ENCODE measurements at regions not wholly inside any gene's neighbourhood (a gene's known extent, or its start where the extent isn't known, plus 50 kb on each side); places are given as distances from the start of the nearest gene placed in this dataset.

GRCh38 chr16:9406038-9406712 is 314.7 kb downstream of the HAPSTR1 start:
- H3K9me3 ChIP-seq (ENCODE audit: control insufficient read depth in 2 of 2, low read length in 2 of 2) = no peaks in the 10 kb centered on the region
- H3K4me3 ChIP-seq (ENCODE audit: low read depth, low read length) = no peak overlapping the region
- no peaks in the 10 kb centered on the region for H3K27me3 Mint-ChIP-seq
- H3K27me3 ChIP-seq (ENCODE audit: control insufficient read depth, insufficient read depth, low read length) = no peaks in the 10 kb centered on the region
- no peaks in the 10 kb centered on the region for H3K4me1 ChIP-seq (ENCODE audit: control insufficient read depth, insufficient read depth, low read length, poor library complexity, severe bottlenecking)
- H3K27ac Mint-ChIP-seq = no peak overlapping the region
- no peaks in the 10 kb centered on the region for H3K36me3 Mint-ChIP-seq
- H3K9me3 Mint-ChIP-seq = peaks cover 0 to 2% (median 0%) of the 10 kb centered on the region in 7 donors
- no peak overlapping the region for H3K4me3 Mint-ChIP-seq
- H3K4me1 Mint-ChIP-seq = no peaks in the 10 kb centered on the region
- no peaks in the 10 kb centered on the region for H3K36me3 ChIP-seq (ENCODE audit: control insufficient read depth, insufficient read depth, low read length)
- ATAC-seq (ENCODE audit: low read depth in 2 of 2) = no peak
- no peak overlapping the region for H3K27ac ChIP-seq (ENCODE audit: insufficient read depth, low read length, poor library complexity, severe bottlenecking)
- no peak for DNase-seq

- Histone ChIP-seq H3K36me3 (ENCODE audit: control insufficient read depth, insufficient read depth, low read length) (no peaks in the 10 kb centered on the region), H3K27ac (ENCODE audit: insufficient read depth, low read length, poor library complexity, severe bottlenecking) (no peak overlapping the region), H3K9me3 (ENCODE audit: control insufficient read depth in 2 of 2, low read length in 2 of 2) (no peaks in the 10 kb centered on the region), H3K27me3 (ENCODE audit: control insufficient read depth, insufficient read depth, low read length) (no peaks in the 10 kb centered on the region), H3K4me3 (ENCODE audit: low read depth, low read length) (no peak overlapping the region), H3K4me1 (ENCODE audit: control insufficient read depth, insufficient read depth, low read length, poor library complexity, severe bottlenecking) (no peaks in the 10 kb centered on the region)
- DNase-seq = no peak
- H3K4me1 Mint-ChIP-seq = no peaks in the 10 kb centered on the region
- no peak overlapping the region for H3K4me3 Mint-ChIP-seq
- H3K27me3 Mint-ChIP-seq = no peaks in the 10 kb centered on the region
- no peak for ATAC-seq (ENCODE audit: low read depth in 2 of 2)
- no peaks in the 10 kb centered on the region for H3K36me3 Mint-ChIP-seq
- H3K27ac Mint-ChIP-seq = no peak overlapping the region
- H3K9me3 Mint-ChIP-seq = peaks cover 0 to 2% (median 0%) of the 10 kb centered on the region in 7 donors
Observed at GRCh38 chr16:9407206-9407758, 315.8 kb downstream of the HAPSTR1 start.

GRCh38 chr16:9408297-9408878 is 316.9 kb downstream of the HAPSTR1 start:
- no peak for DNase-seq
- H3K27ac ChIP-seq (ENCODE audit: insufficient read depth, low read length, poor library complexity, severe bottlenecking) = no peak overlapping the region
- no peak for ATAC-seq (ENCODE audit: low read depth in 2 of 2)
- Mint-ChIP-seq H3K9me3 (peaks cover 0 to 2% (median 0%) of the 10 kb centered on the region in 7 donors), H3K27ac (no peak overlapping the region), H3K4me1 (no peaks in the 10 kb centered on the region), H3K36me3 (no peaks in the 10 kb centered on the region), H3K27me3 (no peaks in the 10 kb centered on the region), H3K4me3 (no peak overlapping the region)
- no peaks in the 10 kb centered on the region for H3K9me3 ChIP-seq (ENCODE audit: control insufficient read depth in 2 of 2, low read length in 2 of 2)
- H3K36me3 ChIP-seq (ENCODE audit: control insufficient read depth, insufficient read depth, low read length) = no peaks in the 10 kb centered on the region
- no peaks in the 10 kb centered on the region for H3K4me1 ChIP-seq (ENCODE audit: control insufficient read depth, insufficient read depth, low read length, poor library complexity, severe bottlenecking)
- no peaks in the 10 kb centered on the region for H3K27me3 ChIP-seq (ENCODE audit: control insufficient read depth, insufficient read depth, low read length)
- no peak overlapping the region for H3K4me3 ChIP-seq (ENCODE audit: low read depth, low read length)

- Mint-ChIP-seq H3K27ac (no peak overlapping the region), H3K36me3 (no peaks in the 10 kb centered on the region), H3K4me3 (no peak overlapping the region), H3K9me3 (peaks cover 0 to 2% (median 0%) of the 10 kb centered on the region in 7 donors), H3K27me3 (no peaks in the 10 kb centered on the region), H3K4me1 (no peaks in the 10 kb centered on the region)
- ATAC-seq (ENCODE audit: low read depth in 2 of 2) = no peak
- no peak overlapping the region for H3K27ac ChIP-seq (ENCODE audit: insufficient read depth, low read length, poor library complexity, severe bottlenecking)
- H3K4me1 ChIP-seq (ENCODE audit: control insufficient read depth, insufficient read depth, low read length, poor library complexity, severe bottlenecking) = no peaks in the 10 kb centered on the region
- no peak overlapping the region for H3K4me3 ChIP-seq (ENCODE audit: low read depth, low read length)
- DNase-seq = no peak
- no peaks in the 10 kb centered on the region for H3K9me3 ChIP-seq (ENCODE audit: control insufficient read depth in 2 of 2, low read length in 2 of 2)
- H3K27me3 ChIP-seq (ENCODE audit: control insufficient read depth, insufficient read depth, low read length) = no peaks in the 10 kb centered on the region
- no peaks in the 10 kb centered on the region for H3K36me3 ChIP-seq (ENCODE audit: control insufficient read depth, insufficient read depth, low read length)
Observed at GRCh38 chr16:9409560-9410493, 318.4 kb downstream of the HAPSTR1 start.

- peaks cover 0 to 4% (median 0%) of the 10 kb centered on the region in 7 donors for H3K9me3 Mint-ChIP-seq
- H3K4me3 Mint-ChIP-seq = no peak overlapping the region
- H3K36me3 ChIP-seq (ENCODE audit: control insufficient read depth, insufficient read depth, low read length) = no peaks in the 10 kb centered on the region
- H3K4me1 Mint-ChIP-seq = no peaks in the 10 kb centered on the region
- H3K4me3 ChIP-seq (ENCODE audit: low read depth, low read length) = no peak overlapping the region
- H3K27ac ChIP-seq (ENCODE audit: insufficient read depth, low read length, poor library complexity, severe bottlenecking) = no peak overlapping the region
- H3K27ac Mint-ChIP-seq = no peak overlapping the region
- no peaks in the 10 kb centered on the region for H3K27me3 Mint-ChIP-seq
- H3K36me3 Mint-ChIP-seq = no peaks in the 10 kb centered on the region
- no peaks in the 10 kb centered on the region for H3K9me3 ChIP-seq (ENCODE audit: control insufficient read depth in 2 of 2, low read length in 2 of 2)
- no peaks in the 10 kb centered on the region for H3K4me1 ChIP-seq (ENCODE audit: control insufficient read depth, insufficient read depth, low read length, poor library complexity, severe bottlenecking)
- DNase-seq (no peak), ATAC-seq (ENCODE audit: low read depth in 2 of 2) (no peak)
- H3K27me3 ChIP-seq (ENCODE audit: control insufficient read depth, insufficient read depth, low read length) = no peaks in the 10 kb centered on the region
Observed at GRCh38 chr16:9411426-9411825, 320.0 kb downstream of the HAPSTR1 start.

GRCh38 chr16:9412031-9412914 is 320.8 kb downstream of the HAPSTR1 start:
- no peak for DNase-seq
- no peak overlapping the region for H3K27ac ChIP-seq (ENCODE audit: insufficient read depth, low read length, poor library complexity, severe bottlenecking)
- no peaks in the 10 kb centered on the region for H3K27me3 ChIP-seq (ENCODE audit: control insufficient read depth, insufficient read depth, low read length)
- no peaks in the 10 kb centered on the region for H3K27me3 Mint-ChIP-seq
- no peaks in the 10 kb centered on the region for H3K36me3 ChIP-seq (ENCODE audit: control insufficient read depth, insufficient read depth, low read length)
- no peak overlapping the region for H3K4me3 ChIP-seq (ENCODE audit: low read depth, low read length)
- H3K36me3 Mint-ChIP-seq = no peaks in the 10 kb centered on the region
- no peak overlapping the region for H3K27ac Mint-ChIP-seq
- no peaks in the 10 kb centered on the region for H3K4me1 ChIP-seq (ENCODE audit: control insufficient read depth, insufficient read depth, low read length, poor library complexity, severe bottlenecking)
- no peak for ATAC-seq (ENCODE audit: low read depth in 2 of 2)
- no peaks in the 10 kb centered on the region for H3K9me3 ChIP-seq (ENCODE audit: control insufficient read depth in 2 of 2, low read length in 2 of 2)
- H3K4me3 Mint-ChIP-seq = no peak overlapping the region
- H3K4me1 Mint-ChIP-seq = no peaks in the 10 kb centered on the region
- peaks cover 0 to 4% (median 0%) of the 10 kb centered on the region in 7 donors for H3K9me3 Mint-ChIP-seq

GRCh38 chr16:9412915-9413264 is 321.4 kb downstream of the HAPSTR1 start:
- Histone ChIP-seq H3K4me1 (ENCODE audit: control insufficient read depth, insufficient read depth, low read length, poor library complexity, severe bottlenecking) (no peaks in the 10 kb centered on the region), H3K9me3 (ENCODE audit: control insufficient read depth in 2 of 2, low read length in 2 of 2) (no peaks in the 10 kb centered on the region), H3K36me3 (ENCODE audit: control insufficient read depth, insufficient read depth, low read length) (no peaks in the 10 kb centered on the region), H3K27ac (ENCODE audit: insufficient read depth, low read length, poor library complexity, severe bottlenecking) (no peak overlapping the region), H3K27me3 (ENCODE audit: control insufficient read depth, insufficient read depth, low read length) (no peaks in the 10 kb centered on the region), H3K4me3 (ENCODE audit: low read depth, low read length) (no peak overlapping the region)
- no peaks in the 10 kb centered on the region for H3K27me3 Mint-ChIP-seq
- H3K4me3 Mint-ChIP-seq = no peak overlapping the region
- no peak for DNase-seq
- H3K9me3 Mint-ChIP-seq = peaks cover 0 to 6% (median 0%) of the 10 kb centered on the region in 7 donors
- H3K4me1 Mint-ChIP-seq = no peaks in the 10 kb centered on the region
- no peaks in the 10 kb centered on the region for H3K36me3 Mint-ChIP-seq
- no peak overlapping the region for H3K27ac Mint-ChIP-seq
- no peak for ATAC-seq (ENCODE audit: low read depth in 2 of 2)
